WERI-Rb-1 (cell line): ENCODE measurements at regions not wholly inside any gene's neighbourhood (a gene's known extent, or its start where the extent isn't known, plus 50 kb on each side); places are given as distances from the start of the nearest gene placed in this dataset.

ENCODE experiments used
- DNase-seq: peaks from one replicate; pipeline ENCODE4 v3.0.0-alpha.2; 2020
- H3K27ac ChIP-seq: fragments of 250-450 bp; sonication (Bioruptor Pico); 2 replicates; pipeline ENCODE4 v1.5.1; 2020; ENCODE audit warnings: mild to moderate bottlenecking, moderate library complexity
- H3K27me3 ChIP-seq: fragments of 250-450 bp; sonication (Bioruptor Pico); 2 replicates; pipeline ENCODE4 v1.5.1; 2021; ENCODE audit warnings: mild to moderate bottlenecking, low read depth, moderate library complexity; ENCODE audit not compliant: insufficient read depth, severe bottlenecking
- H3K36me3 ChIP-seq: fragments of 250-450 bp; sonication (Bioruptor Pico); 2 replicates; pipeline ENCODE4 v1.5.1; 2020; ENCODE audit warnings: mild to moderate bottlenecking, moderate library complexity
- H3K4me3 ChIP-seq: 2 replicates; pipeline ENCODE4 v1.5.1; 2011; ENCODE audit warnings: low read depth, mild to moderate bottlenecking, control low read depth, low read length
- H3K9me3 ChIP-seq: fragments of 250-450 bp; sonication (Bioruptor Pico); 2 replicates; pipeline ENCODE4 v1.5.1; 2021; ENCODE audit warnings: mild to moderate bottlenecking, moderate library complexity; ENCODE audit not compliant: severe bottlenecking
- TF ChIP-seq, protein P1 (sequence below): IDR thresholded peaks from 2 replicates; pipeline ENCODE4 v1.5.1; 2011; ENCODE audit warnings: low read depth, mild to moderate bottlenecking, control low read depth, inconsistent platforms, low read length

GRCh38 chrX:40340116-40340515 is 240.7 kb upstream of the ATP6AP2 start:
- DNase-seq, result no peak
- H3K27ac ChIP-seq, result no peak overlapping the region
- TF ChIP-seq, protein P1, sequence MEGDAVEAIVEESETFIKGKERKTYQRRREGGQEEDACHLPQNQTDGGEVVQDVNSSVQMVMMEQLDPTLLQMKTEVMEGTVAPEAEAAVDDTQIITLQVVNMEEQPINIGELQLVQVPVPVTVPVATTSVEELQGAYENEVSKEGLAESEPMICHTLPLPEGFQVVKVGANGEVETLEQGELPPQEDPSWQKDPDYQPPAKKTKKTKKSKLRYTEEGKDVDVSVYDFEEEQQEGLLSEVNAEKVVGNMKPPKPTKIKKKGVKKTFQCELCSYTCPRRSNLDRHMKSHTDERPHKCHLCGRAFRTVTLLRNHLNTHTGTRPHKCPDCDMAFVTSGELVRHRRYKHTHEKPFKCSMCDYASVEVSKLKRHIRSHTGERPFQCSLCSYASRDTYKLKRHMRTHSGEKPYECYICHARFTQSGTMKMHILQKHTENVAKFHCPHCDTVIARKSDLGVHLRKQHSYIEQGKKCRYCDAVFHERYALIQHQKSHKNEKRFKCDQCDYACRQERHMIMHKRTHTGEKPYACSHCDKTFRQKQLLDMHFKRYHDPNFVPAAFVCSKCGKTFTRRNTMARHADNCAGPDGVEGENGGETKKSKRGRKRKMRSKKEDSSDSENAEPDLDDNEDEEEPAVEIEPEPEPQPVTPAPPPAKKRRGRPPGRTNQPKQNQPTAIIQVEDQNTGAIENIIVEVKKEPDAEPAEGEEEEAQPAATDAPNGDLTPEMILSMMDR, result no peak
- no peak overlapping the region for H3K4me3 ChIP-seq
- peaks cover 4% of the 10 kb centered on the region for H3K27me3 ChIP-seq
- no peaks in the 10 kb centered on the region for H3K36me3 ChIP-seq
- peaks cover 4% of the 10 kb centered on the region for H3K9me3 ChIP-seq

GRCh38 chrX:40333344-40333743 is 235.6 kb upstream of the BCOR start:
- Histone ChIP-seq H3K27me3 (no peaks in the 10 kb centered on the region), H3K36me3 (no peaks in the 10 kb centered on the region), H3K4me3 (no peak overlapping the region), H3K9me3 (no peaks in the 10 kb centered on the region), H3K27ac (no peak overlapping the region)
- DNase-seq, result no peak
- TF ChIP-seq, protein P1, result no peak

- DNase-seq, result no peak
- no peaks in the 10 kb centered on the region for H3K9me3 ChIP-seq
- TF ChIP-seq, protein P1, result no peak
- no peak overlapping the region for H3K27ac ChIP-seq
- no peaks in the 10 kb centered on the region for H3K27me3 ChIP-seq
- H3K4me3 ChIP-seq, result no peak overlapping the region
- H3K36me3 ChIP-seq, result no peaks in the 10 kb centered on the region
Observed at GRCh38 chrX:40331762-40332161, 234.0 kb upstream of the BCOR start.

DNA sequence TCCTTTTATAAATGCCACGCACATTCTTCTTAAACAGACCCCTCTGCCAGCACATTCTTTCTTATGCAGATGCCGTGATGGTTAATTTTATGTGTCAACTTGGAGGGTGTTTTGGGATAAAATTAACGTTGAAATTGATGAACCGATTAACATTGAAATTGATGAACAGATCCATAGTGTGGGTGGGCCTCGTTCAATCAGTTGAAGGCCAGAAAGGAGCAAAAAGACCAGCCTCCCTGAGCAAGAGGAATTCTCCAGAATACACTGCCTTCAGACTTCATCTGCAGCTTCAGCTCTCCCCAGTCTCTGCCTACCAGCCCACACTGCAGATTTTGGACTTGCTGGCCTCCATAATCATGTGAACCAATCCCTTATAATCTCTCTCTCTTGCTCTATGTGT is 233.6 kb upstream of the BCOR start:
- H3K27me3 ChIP-seq, result no peaks in the 10 kb centered on the region
- DNase-seq, result no peak
- no peak overlapping the region for H3K4me3 ChIP-seq
- no peaks in the 10 kb centered on the region for H3K9me3 ChIP-seq
- TF ChIP-seq, protein P1, result no peak
- H3K36me3 ChIP-seq, result no peaks in the 10 kb centered on the region
- H3K27ac ChIP-seq, result no peak overlapping the region

GRCh38 chrX:40329616-40330015 is 231.9 kb upstream of the BCOR start:
- Histone ChIP-seq H3K36me3 (no peaks in the 10 kb centered on the region), H3K4me3 (no peak overlapping the region), H3K27me3 (no peaks in the 10 kb centered on the region), H3K27ac (no peak overlapping the region), H3K9me3 (no peaks in the 10 kb centered on the region)
- TF ChIP-seq, protein P1, result no peak
- DNase-seq, result no peak

DNA sequence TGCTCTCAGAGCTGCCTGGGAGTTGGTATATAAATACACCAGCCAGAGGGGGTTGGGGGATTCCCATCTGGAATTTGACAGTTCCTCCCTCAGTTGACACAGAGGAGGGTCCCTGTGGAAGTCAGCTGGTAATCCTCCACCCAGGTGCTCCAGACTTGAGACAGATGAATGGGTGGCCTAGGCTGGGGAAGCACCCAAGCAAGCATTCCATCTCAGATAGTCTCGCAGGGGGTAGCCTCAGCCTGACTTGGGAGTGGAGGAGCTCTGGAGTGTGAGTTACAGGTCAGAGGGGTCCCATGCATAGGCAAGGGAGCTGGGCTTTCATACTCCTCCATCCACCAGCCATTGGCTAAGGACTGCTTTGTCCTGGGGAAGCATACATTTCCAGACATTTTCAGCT is 229.3 kb upstream of the BCOR start:
- H3K4me3 ChIP-seq, result no peak overlapping the region
- TF ChIP-seq, protein P1, result no peak
- no peak for DNase-seq
- H3K27me3 ChIP-seq, result no peaks in the 10 kb centered on the region
- H3K9me3 ChIP-seq, result peaks cover 2% of the 10 kb centered on the region
- no peaks in the 10 kb centered on the region for H3K36me3 ChIP-seq
- H3K27ac ChIP-seq, result no peak overlapping the region
